ENCODE measurements at regions not wholly inside any gene's neighbourhood (a gene's known extent, or its start where the extent isn't known, plus 50 kb on each side); places are given as distances from the start of the nearest gene placed in this dataset.
"Not testable (repeated sequence)": the region's sequence is repeated elsewhere in the genome, so short reads cannot be mapped to it uniquely, and the experiment has no call there.

DNA sequence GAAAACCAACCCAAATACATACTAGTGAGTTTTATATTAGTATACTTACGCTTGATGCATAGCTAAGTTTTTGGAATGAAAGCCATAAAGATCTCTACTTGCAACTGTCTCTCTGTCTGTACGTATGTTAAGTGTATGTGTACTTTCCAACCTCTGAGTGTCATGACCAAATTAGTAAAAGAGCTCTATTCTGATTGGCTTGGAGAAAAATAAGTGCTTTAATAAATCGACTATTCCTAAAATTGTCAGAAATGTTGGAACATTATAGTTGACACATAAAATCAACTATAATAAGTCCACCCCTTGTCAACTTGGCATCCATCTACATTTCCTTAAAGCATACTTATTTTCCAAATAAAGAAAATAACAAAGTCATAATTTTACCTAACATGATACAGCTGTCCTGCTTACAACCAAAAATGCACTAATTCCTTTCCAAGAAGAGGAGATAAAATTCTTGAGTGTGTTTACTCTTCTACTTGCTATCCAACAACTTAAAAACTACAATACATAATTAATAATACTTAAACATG, 507.4 kb upstream of the ATP2B1 start:
- DNase-seq (ENCODE audit: low read depth in 2 of 2): no peak

- DNase-seq (ENCODE audit: low read depth in 2 of 2): no peak
Measured at GRCh38 chr12:90211017-90211416, 502.4 kb upstream of the ATP2B1 start.

- no peak for DNase-seq (ENCODE audit: low read depth in 2 of 2)
Measured at GRCh38 chr12:90209029-90209428, 500.4 kb upstream of the ATP2B1 start.

DNA sequence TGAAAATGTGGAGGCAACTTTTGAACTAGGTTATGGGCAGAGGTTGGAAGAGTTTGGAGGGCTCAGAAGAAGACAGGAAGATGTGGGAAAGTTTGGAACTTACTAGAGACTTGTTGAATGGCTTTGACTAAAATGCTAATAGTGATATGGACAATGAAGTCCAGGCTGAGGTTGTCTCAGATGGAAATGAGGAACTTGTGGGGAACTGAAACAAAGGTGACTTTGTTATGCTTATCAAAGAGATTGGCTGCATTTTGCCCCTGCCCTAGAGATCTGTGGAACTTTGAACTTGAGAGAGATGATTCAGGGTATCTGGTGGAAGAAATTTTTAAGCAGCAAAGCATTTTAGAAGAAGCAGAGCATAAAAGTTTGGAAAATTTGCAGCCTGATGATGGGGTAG, 499.7 kb upstream of the ATP2B1 start:
- DNase-seq (ENCODE audit: low read depth in 2 of 2): not testable (repeated sequence)

GRCh38 chr12:90207799-90208198, 499.2 kb upstream of the ATP2B1 start:
- DNase-seq (ENCODE audit: low read depth in 2 of 2): no peak

DNA sequence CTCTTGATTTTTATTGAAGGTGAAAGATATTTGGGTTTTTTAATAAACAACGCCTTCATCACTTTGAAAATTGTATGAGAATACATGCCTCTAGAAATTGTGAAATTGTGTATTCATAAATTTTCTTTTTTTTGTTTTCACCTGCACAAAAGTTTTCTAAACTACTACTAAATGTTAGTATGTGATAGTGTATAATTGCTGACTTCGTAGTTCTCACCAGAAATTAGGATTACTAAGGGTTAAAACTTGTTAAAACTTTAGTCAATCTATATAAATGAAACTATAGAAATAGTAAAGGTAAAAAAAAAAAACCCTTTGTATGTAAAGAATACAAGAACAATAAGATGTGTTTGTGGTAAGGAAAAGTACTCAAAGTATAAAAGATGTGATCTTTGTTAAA, 496.5 kb upstream of the ATP2B1 start:
- DNase-seq (ENCODE audit: low read depth in 2 of 2): no peak

- DNase-seq (ENCODE audit: low read depth in 2 of 2): no peak
Measured at GRCh38 chr12:90203556-90203955, 494.9 kb upstream of the ATP2B1 start.

DNA sequence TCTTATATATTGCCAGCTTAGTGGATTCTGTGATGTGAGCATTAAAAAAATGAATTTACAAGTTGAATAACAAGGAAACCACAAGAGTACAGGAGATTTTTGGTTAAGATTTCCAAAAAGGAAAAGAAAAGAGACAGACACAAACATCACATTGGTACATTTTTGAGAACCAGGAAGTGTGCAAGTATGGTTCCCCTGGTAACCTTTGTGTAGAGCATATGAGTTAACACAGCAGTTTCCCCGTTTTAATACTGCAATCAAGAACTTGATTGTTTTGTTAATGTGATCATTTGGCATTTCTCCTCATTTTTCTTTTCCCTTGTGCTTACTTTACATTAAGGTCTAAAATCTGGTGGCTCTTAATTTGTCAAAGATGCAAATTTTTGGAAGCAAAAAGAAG, 490.4 kb upstream of the ATP2B1 start:
- DNase-seq (ENCODE audit: low read depth in 2 of 2): no peak

- DNase-seq (ENCODE audit: low read depth in 2 of 2): no peak
Measured at GRCh38 chr12:90193500-90193899, 484.9 kb upstream of the ATP2B1 start.

DNA sequence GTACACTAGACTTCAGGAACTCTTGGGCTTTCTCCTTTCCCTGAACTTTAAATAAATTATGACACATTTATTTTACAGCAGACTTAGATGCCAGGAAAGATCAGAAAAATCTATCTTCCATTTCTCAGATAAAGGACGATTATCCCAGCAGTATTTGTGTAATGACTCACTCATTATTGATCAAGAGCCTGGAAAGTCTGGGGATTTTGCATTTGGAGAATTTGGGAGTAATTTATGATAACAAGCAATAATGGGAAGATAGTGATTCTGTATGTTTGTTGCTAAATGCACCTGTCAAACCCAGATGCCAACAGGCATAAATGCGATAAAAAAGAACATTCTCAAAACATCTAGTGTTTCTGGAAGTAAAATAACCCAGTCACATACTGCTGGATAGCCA, 480.2 kb upstream of the ATP2B1 start:
- DNase-seq (ENCODE audit: low read depth in 2 of 2): no peak

GRCh38 chr12:90183201-90183600, 474.6 kb upstream of the ATP2B1 start:
- no peak for DNase-seq (ENCODE audit: low read depth in 2 of 2)

GRCh38 chr12:90181216-90181615, 472.6 kb upstream of the ATP2B1 start:
- DNase-seq (ENCODE audit: low read depth in 2 of 2): no peak

DNA sequence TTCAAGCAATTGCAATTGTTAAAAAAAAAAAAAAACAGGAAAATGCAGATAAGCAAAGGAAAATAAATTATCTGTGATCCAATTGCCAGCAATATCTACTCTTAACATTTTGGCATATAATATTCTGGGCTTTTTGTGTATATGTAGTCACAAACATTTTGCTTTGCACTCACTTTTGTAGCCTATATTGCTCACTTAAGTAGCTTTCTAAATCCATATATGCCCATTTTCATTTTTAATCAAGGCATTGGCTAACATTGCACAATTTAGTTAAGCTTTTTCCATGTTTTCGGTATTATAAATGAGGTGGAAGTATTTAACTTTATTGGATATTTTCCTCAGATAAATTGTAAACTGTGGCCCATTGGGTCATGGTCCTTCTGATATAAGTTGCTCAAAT, 466.3 kb upstream of the ATP2B1 start:
- no peak for DNase-seq (ENCODE audit: low read depth in 2 of 2)

- DNase-seq (ENCODE audit: low read depth in 2 of 2): no peak
Measured at GRCh38 chr12:90174198-90174510, 465.5 kb upstream of the ATP2B1 start.

DNA sequence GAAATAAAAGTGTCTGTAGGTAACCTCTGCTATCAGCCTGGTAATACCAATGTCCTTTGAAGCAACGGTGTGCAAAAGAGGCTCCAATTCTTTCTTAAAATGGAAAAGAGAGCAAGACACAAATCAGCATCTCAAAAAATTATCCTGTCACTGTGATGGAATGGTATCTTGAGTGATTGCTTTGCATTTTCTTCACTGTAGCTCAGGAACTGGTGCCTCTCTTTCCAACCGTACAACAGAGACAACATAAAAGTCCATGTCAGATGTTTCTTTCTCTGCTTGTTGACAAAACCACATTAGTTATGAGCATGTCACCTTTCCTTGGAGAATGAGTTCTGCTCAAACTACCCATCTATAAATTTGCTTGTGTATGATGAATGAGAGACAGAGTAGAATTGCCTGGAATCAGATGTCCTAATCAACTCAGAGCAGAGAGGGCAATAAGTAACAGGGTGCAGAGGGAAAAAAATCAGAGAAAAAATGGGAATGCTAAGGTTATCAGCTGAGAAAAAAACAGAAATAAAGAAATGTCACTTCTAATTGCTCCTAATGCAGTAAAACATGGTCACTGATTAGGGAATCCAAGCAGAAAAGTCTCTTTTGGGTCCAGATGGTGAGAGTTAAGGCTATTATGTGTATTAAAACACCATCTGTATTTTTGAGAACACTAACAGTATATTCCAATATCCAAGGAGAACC, 465.0 kb upstream of the ATP2B1 start:
- DNase-seq (ENCODE audit: low read depth in 2 of 2): no peak

DNA sequence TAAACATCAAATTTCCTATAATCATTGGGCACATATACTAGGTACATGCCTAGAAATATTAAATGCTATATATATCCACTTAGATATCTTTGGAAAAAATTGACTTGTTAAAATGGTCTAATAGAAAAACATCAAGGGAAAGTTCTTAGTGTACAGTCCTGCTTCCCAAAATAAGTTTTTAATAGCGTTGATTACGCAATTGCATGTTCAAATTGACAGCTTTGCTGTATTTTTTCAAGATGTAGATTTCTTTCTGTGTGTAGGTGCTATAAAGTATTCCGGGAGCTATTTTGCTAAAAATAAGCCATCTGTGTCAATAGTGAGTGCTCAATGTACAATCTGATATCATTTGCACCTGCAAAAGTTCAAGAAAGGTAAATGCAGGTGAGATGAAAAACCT, 463.9 kb upstream of the ATP2B1 start:
- DNase-seq (ENCODE audit: low read depth in 2 of 2): no peak

GRCh38 chr12:90170740-90171139, 462.1 kb upstream of the ATP2B1 start:
- no peak for DNase-seq (ENCODE audit: low read depth in 2 of 2)

GRCh38 chr12:90167518-90168208, 459.0 kb upstream of the ATP2B1 start:
- DNase-seq (ENCODE audit: low read depth in 2 of 2): no peak

DNA sequence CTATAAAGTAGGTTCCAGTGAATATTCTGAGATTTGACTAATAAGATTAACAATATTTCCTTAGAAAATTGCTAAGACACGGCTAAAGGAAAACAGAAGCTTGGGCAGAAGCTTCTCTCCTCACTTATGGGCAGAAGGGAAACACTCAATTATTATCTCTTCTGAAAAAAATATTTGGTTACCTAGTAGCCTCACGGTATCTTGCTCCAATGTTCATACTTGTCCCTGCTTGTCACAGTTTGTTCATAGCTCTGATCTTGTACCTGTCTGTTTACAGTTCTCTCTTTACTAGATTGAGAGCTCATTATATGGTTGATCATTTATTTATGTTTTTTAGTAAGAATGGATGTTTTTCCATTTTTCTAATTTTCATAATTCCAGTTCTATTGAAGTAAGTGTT, 458.0 kb upstream of the ATP2B1 start:
- DNase-seq (ENCODE audit: low read depth in 2 of 2): no peak

DNA sequence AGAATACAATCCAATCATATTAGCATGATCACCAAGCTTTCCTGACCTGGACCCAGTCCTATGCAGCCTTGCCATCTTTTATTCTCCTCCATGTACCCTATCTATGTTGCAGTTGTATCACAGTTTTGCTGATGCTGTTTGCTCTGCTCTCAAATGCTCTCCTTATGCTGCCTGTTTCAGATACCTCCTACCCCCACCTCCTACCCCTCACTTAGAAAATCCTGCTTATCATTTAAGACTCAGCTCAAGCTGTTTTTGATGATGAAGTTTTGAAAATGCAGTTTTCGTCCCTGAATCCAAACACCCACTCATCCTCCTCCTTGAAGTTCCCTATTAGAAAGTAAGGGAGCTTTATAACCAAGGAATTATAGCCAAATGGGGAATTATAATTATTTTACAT, 457.4 kb upstream of the ATP2B1 start:
- no peak for DNase-seq (ENCODE audit: low read depth in 2 of 2)

- no peak for DNase-seq (ENCODE audit: low read depth in 2 of 2)
Measured at GRCh38 chr12:90163975-90164374, 455.3 kb upstream of the ATP2B1 start.

- no peak for DNase-seq (ENCODE audit: low read depth in 2 of 2)
Measured at GRCh38 chr12:90153827-90154226, 445.2 kb upstream of the ATP2B1 start.

GRCh38 chr12:90152897-90153624, 444.4 kb upstream of the ATP2B1 start:
- no peak for DNase-seq (ENCODE audit: low read depth in 2 of 2)
